Hepatocyte (in vitro differentiated cells): ENCODE measurements at regions not wholly inside any gene's neighbourhood (a gene's known extent, or its start where the extent isn't known, plus 50 kb on each side); places are given as distances from the start of the nearest gene placed in this dataset.

Source experiments
- EZH2 ChIP-seq: fragments of 200-600 bp; sonication (generic); IDR thresholded peaks from 2 replicates; pipeline ENCODE4 v1.6.1; 2016; ENCODE audit warnings: antibody characterized with exemption, mild to moderate bottlenecking, borderline replicate concordance
- EZH2phosphoT487 ChIP-seq: fragments of 200-600 bp; sonication (generic); IDR thresholded peaks from one replicate; pipeline ENCODE4 v1.6.1; 2018; ENCODE audit warnings: antibody characterized with exemption, mild to moderate bottlenecking, low read depth, moderate library complexity; ENCODE audit not compliant: unreplicated experiment, severe bottlenecking
- TF ChIP-seq, protein P1 (sequence below): fragments of 200-600 bp; sonication (generic); IDR thresholded peaks from 2 replicates; pipeline ENCODE4 v1.5.1; 2016; ENCODE audit warnings: antibody characterized with exemption, mild to moderate bottlenecking; ENCODE audit not compliant: poor library complexity

- TF ChIP-seq, protein P1, sequence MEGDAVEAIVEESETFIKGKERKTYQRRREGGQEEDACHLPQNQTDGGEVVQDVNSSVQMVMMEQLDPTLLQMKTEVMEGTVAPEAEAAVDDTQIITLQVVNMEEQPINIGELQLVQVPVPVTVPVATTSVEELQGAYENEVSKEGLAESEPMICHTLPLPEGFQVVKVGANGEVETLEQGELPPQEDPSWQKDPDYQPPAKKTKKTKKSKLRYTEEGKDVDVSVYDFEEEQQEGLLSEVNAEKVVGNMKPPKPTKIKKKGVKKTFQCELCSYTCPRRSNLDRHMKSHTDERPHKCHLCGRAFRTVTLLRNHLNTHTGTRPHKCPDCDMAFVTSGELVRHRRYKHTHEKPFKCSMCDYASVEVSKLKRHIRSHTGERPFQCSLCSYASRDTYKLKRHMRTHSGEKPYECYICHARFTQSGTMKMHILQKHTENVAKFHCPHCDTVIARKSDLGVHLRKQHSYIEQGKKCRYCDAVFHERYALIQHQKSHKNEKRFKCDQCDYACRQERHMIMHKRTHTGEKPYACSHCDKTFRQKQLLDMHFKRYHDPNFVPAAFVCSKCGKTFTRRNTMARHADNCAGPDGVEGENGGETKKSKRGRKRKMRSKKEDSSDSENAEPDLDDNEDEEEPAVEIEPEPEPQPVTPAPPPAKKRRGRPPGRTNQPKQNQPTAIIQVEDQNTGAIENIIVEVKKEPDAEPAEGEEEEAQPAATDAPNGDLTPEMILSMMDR = no peak
- no peak for TF ChIP-seq EZH2
- TF ChIP-seq EZH2phosphoT487 = no peak
Measured at GRCh38 chr7:52700349-52700748, 335.1 kb upstream of the POM121L12 start.
